ENCODE measurements at regions not wholly inside any gene's neighbourhood (a gene's known extent, or its start where the extent isn't known, plus 50 kb on each side); places are given as distances from the start of the nearest gene placed in this dataset.

GRCh38 chr5:40165789-40166728 is 513.7 kb upstream of the PTGER4 start:
- Histone ChIP-seq H3K4me1 (ENCODE audit: control insufficient read depth, insufficient read depth, low read length) (no peaks in the 10 kb centered on the region), H3K9me3 (ENCODE audit: control insufficient read depth, low read depth, low read length) (peaks cover 7% of the 10 kb centered on the region), H3K36me3 (ENCODE audit: control insufficient read depth, insufficient read depth, low read length) (no peaks in the 10 kb centered on the region), H3K4me3 (ENCODE audit: low read length) (no peak overlapping the region), H3K27ac (ENCODE audit: low read length) (no peak overlapping the region), H3K27me3 (ENCODE audit: control insufficient read depth, insufficient read depth, low read length) (no peaks in the 10 kb centered on the region)
- 100% methylated on average over 1 of the region's 7 CpGs for WGBS (ENCODE audit: insufficient coverage, low lambda C conversion rate)
- DNase-seq, result no peak

DNA sequence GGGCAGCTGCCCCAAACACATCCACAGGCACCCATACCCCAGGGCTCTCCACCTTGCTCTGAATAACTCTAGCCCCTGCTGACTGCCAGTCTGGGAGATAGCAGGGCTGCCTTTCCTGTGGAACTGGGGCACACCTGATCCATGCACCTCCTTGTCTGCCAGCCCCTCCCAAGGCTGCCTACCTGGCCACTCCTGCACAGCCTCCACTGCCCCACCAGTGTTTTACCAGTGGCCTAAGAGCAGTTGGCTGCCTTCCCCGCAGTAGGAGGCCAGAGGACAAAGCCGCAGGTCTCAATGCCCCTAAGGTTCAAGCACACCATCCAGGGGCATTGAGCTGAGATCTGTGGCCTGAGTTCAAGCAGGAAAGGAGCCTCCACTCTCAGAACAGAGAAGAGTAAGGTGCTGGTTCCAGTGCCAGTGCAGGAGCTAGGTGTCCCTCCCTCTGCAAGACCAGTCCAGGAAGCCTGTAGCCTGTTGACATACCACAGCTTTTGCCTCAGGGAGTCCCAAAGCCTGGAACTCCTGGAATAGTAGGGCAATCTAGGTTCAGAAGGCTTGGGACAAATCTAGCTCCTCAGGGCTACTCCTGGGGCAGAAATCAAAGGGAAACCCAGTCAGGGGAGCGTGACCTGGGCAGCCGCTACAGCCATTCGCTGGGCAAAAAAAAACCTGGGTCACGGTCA is 514.5 kb upstream of the PTGER4 start:
- Histone ChIP-seq H3K36me3 (ENCODE audit: control insufficient read depth, insufficient read depth, low read length) (no peaks in the 10 kb centered on the region), H3K27me3 (ENCODE audit: control insufficient read depth, insufficient read depth, low read length) (no peaks in the 10 kb centered on the region), H3K27ac (ENCODE audit: low read length) (no peak overlapping the region), H3K9me3 (ENCODE audit: control insufficient read depth, low read depth, low read length) (peaks cover 5% of the 10 kb centered on the region), H3K4me3 (ENCODE audit: low read length) (no peak overlapping the region), H3K4me1 (ENCODE audit: control insufficient read depth, insufficient read depth, low read length) (no peaks in the 10 kb centered on the region)
- no CpG with 5 or more reads among the region's 6 CpGs for WGBS (ENCODE audit: insufficient coverage, low lambda C conversion rate)
- no peak for DNase-seq

- H3K27me3 ChIP-seq (ENCODE audit: control insufficient read depth, insufficient read depth, low read length), result no peaks in the 10 kb centered on the region
- H3K9me3 ChIP-seq (ENCODE audit: control insufficient read depth, low read depth, low read length), result no peaks in the 10 kb centered on the region
- H3K27ac ChIP-seq (ENCODE audit: low read length), result no peak overlapping the region
- H3K4me3 ChIP-seq (ENCODE audit: low read length), result no peak overlapping the region
- no peaks in the 10 kb centered on the region for H3K36me3 ChIP-seq (ENCODE audit: control insufficient read depth, insufficient read depth, low read length)
- WGBS (ENCODE audit: insufficient coverage, low lambda C conversion rate), result no CpG with 5 or more reads among the region's 7 CpGs
- no peak for DNase-seq
- no peaks in the 10 kb centered on the region for H3K4me1 ChIP-seq (ENCODE audit: control insufficient read depth, insufficient read depth, low read length)
These were observed 519.3 kb upstream of the PTGER4 start for GRCh38 chr5:40160435-40160834.

GRCh38 chr5:40154194-40154593 is 525.5 kb upstream of the PTGER4 start:
- Histone ChIP-seq H3K9me3 (ENCODE audit: control insufficient read depth, low read depth, low read length) (no peaks in the 10 kb centered on the region), H3K4me3 (ENCODE audit: low read length) (no peak overlapping the region), H3K27me3 (ENCODE audit: control insufficient read depth, insufficient read depth, low read length) (no peaks in the 10 kb centered on the region), H3K27ac (ENCODE audit: low read length) (no peak overlapping the region), H3K4me1 (ENCODE audit: control insufficient read depth, insufficient read depth, low read length) (no peaks in the 10 kb centered on the region), H3K36me3 (ENCODE audit: control insufficient read depth, insufficient read depth, low read length) (no peaks in the 10 kb centered on the region)
- WGBS (ENCODE audit: insufficient coverage, low lambda C conversion rate), result 22% methylated on average over 1 of the region's 1 CpG
- no peak for DNase-seq

DNA sequence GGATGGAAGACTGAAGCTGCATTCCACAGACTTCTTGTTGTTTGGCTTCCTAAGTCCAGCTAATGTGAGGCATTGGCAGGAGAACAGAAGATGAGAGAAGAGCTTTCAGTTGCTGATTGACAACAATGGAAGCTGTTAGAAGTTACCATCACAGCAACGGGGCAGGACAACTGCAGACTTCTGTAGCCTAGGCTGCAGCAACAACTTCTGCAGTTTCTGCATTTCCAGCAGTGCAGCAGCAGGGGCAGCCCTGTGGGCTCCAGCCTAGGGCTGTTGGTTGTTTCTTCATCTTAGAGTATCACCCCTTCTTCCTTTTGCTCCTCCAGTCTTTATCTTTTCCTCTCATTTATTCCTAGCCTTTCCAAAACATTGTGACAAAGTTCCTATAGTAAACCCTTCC is 528.8 kb upstream of the PTGER4 start:
- no peak overlapping the region for H3K27ac ChIP-seq (ENCODE audit: low read length)
- no peaks in the 10 kb centered on the region for H3K4me1 ChIP-seq (ENCODE audit: control insufficient read depth, insufficient read depth, low read length)
- no peaks in the 10 kb centered on the region for H3K27me3 ChIP-seq (ENCODE audit: control insufficient read depth, insufficient read depth, low read length)
- no CpG with 5 or more reads among the region's 1 CpG for WGBS (ENCODE audit: insufficient coverage, low lambda C conversion rate)
- H3K4me3 ChIP-seq (ENCODE audit: low read length), result no peak overlapping the region
- H3K9me3 ChIP-seq (ENCODE audit: control insufficient read depth, low read depth, low read length), result no peaks in the 10 kb centered on the region
- no peaks in the 10 kb centered on the region for H3K36me3 ChIP-seq (ENCODE audit: control insufficient read depth, insufficient read depth, low read length)
- no peak for DNase-seq

- Histone ChIP-seq H3K36me3 (ENCODE audit: control insufficient read depth, insufficient read depth, low read length) (no peaks in the 10 kb centered on the region), H3K4me3 (ENCODE audit: low read length) (no peak overlapping the region), H3K9me3 (ENCODE audit: control insufficient read depth, low read depth, low read length) (no peaks in the 10 kb centered on the region), H3K27me3 (ENCODE audit: control insufficient read depth, insufficient read depth, low read length) (no peaks in the 10 kb centered on the region), H3K27ac (ENCODE audit: low read length) (no peak overlapping the region), H3K4me1 (ENCODE audit: control insufficient read depth, insufficient read depth, low read length) (no peaks in the 10 kb centered on the region)
- DNase-seq, result no peak
These were observed 537.8 kb upstream of the PTGER4 start for GRCh38 chr5:40141896-40142295.

DNA sequence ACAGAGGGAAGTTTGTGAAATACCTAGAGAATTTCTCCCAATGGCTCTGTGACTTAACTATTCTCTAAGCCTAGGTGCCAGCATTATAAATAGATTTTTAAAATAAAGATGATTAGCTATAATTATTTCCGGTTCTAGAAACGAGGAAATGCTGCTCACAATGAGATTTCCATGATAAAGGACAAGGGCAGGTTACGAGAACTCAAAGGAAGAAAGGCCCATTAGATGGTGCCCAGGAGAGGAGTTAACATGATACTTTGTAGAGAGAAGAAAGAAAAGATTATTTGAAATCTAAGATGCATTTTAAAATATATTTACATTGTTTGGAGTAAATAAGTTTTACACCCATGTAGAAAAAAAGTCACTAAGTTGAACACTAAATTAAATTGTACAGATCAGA is 538.3 kb upstream of the PTGER4 start:
- H3K9me3 ChIP-seq (ENCODE audit: control insufficient read depth, low read depth, low read length), result no peaks in the 10 kb centered on the region
- 67% methylated on average over 3 of the region's 3 CpGs for WGBS (ENCODE audit: insufficient coverage, low lambda C conversion rate)

GRCh38 chr5:40137223-40137622 is 542.5 kb upstream of the PTGER4 start:
- H3K4me1 ChIP-seq (ENCODE audit: control insufficient read depth, insufficient read depth, low read length), result no peaks in the 10 kb centered on the region
- no peak overlapping the region for H3K4me3 ChIP-seq (ENCODE audit: low read length)
- DNase-seq, result no peak
- no peak overlapping the region for H3K27ac ChIP-seq (ENCODE audit: low read length)
- WGBS (ENCODE audit: insufficient coverage, low lambda C conversion rate), result no CpG with 5 or more reads among the region's 1 CpG
- H3K9me3 ChIP-seq (ENCODE audit: control insufficient read depth, low read depth, low read length), result no peaks in the 10 kb centered on the region
- H3K27me3 ChIP-seq (ENCODE audit: control insufficient read depth, insufficient read depth, low read length), result no peaks in the 10 kb centered on the region
- H3K36me3 ChIP-seq (ENCODE audit: control insufficient read depth, insufficient read depth, low read length), result no peaks in the 10 kb centered on the region

More for the DNA sequence above, 538.3 kb upstream of the PTGER4 start:
- Histone ChIP-seq H3K27me3 (ENCODE audit: control insufficient read depth, insufficient read depth, low read length) (no peaks in the 10 kb centered on the region), H3K36me3 (ENCODE audit: control insufficient read depth, insufficient read depth, low read length) (no peaks in the 10 kb centered on the region), H3K27ac (ENCODE audit: low read length) (no peak overlapping the region), H3K4me1 (ENCODE audit: control insufficient read depth, insufficient read depth, low read length) (no peaks in the 10 kb centered on the region), H3K4me3 (ENCODE audit: low read length) (no peak overlapping the region)
- no peak for DNase-seq

GRCh38 chr5:40134883-40135520 is 544.7 kb upstream of the PTGER4 start:
- Histone ChIP-seq H3K4me3 (ENCODE audit: low read length) (no peak overlapping the region), H3K9me3 (ENCODE audit: control insufficient read depth, low read depth, low read length) (no peaks in the 10 kb centered on the region), H3K27ac (ENCODE audit: low read length) (no peak overlapping the region), H3K36me3 (ENCODE audit: control insufficient read depth, insufficient read depth, low read length) (no peaks in the 10 kb centered on the region), H3K27me3 (ENCODE audit: control insufficient read depth, insufficient read depth, low read length) (no peaks in the 10 kb centered on the region), H3K4me1 (ENCODE audit: control insufficient read depth, insufficient read depth, low read length) (no peaks in the 10 kb centered on the region)
- 78% methylated on average over 1 of the region's 3 CpGs for WGBS (ENCODE audit: insufficient coverage, low lambda C conversion rate)
- DNase-seq, result no peak

DNA sequence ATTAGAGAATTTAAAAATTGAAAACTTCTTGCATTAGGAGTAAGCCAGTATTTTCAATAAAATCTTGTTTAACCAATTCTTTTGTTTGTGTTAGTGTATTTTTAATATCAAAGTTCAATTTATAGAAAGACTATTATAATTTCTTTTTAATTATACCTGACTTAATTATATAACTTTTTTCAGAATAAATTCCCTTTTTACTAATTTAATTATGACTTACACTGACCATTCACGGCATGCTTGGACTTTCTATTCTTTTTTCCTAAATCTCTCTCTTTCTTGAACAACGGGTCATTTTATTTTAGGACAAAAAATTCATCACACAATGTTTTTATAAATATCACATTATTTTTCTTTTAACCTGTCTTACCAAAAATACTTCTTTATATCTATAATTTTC is 555.3 kb upstream of the PTGER4 start:
- no peak overlapping the region for H3K27ac ChIP-seq (ENCODE audit: low read length)
- H3K4me3 ChIP-seq (ENCODE audit: low read length), result no peak overlapping the region
- no peaks in the 10 kb centered on the region for H3K4me1 ChIP-seq (ENCODE audit: control insufficient read depth, insufficient read depth, low read length)
- WGBS (ENCODE audit: insufficient coverage, low lambda C conversion rate), result 60% methylated on average over 2 of the region's 2 CpGs
- no peak for DNase-seq
- H3K27me3 ChIP-seq (ENCODE audit: control insufficient read depth, insufficient read depth, low read length), result no peaks in the 10 kb centered on the region
- no peaks in the 10 kb centered on the region for H3K36me3 ChIP-seq (ENCODE audit: control insufficient read depth, insufficient read depth, low read length)
- peaks cover 8% of the 10 kb centered on the region for H3K9me3 ChIP-seq (ENCODE audit: control insufficient read depth, low read depth, low read length)

Data from large intestine (tissue), 3 donors.